Choroid plexus epithelial cell (primary cell): ENCODE measurements at regions not wholly inside any gene's neighbourhood (a gene's known extent, or its start where the extent isn't known, plus 50 kb on each side); places are given as distances from the start of the nearest gene placed in this dataset.
A peak's percentile ranks its signal among the peaks of the same experiment; 100 is the strongest.
"Not testable (repeated sequence)": the region's sequence is repeated elsewhere in the genome, so short reads cannot be mapped to it uniquely, and the experiment has no call there.

Experiments
- DNase-seq: peaks from one replicate; pipeline ENCODE4 v3.0.0-alpha.2; 2010; ENCODE audit warnings: low read depth
- H3K4me3 ChIP-seq: 2 replicates; pipeline ENCODE4 v1.5.1; 2011; ENCODE audit warnings: low read depth, mild to moderate bottlenecking, control low read depth, low read length, moderate library complexity
- CTCF ChIP-seq: conservative IDR thresholded peaks from 2 replicates; pipeline ENCODE4 v1.5.1; 2011; ENCODE audit warnings: low read depth, mild to moderate bottlenecking, control low read depth, inconsistent platforms, low read length, moderate library complexity

- H3K4me3 ChIP-seq: no peak overlapping the region
- peak; percentile 72 for DNase-seq
- no peak for TF ChIP-seq CTCF
Observed at GRCh38 chr12:127809275-127809674, 457.7 kb upstream of the TMEM132C start.

- no peak overlapping the region for H3K4me3 ChIP-seq
- peak; percentile 84 for DNase-seq
- TF ChIP-seq CTCF: peak; percentile 19
Observed at GRCh38 chr12:127810041-127810440, 456.9 kb upstream of the TMEM132C start.

GRCh38 chr12:127810459-127810858 is 456.5 kb upstream of the TMEM132C start:
- H3K4me3 ChIP-seq, DNase-seq: not testable (repeated sequence)

- H3K4me3 ChIP-seq: no peak overlapping the region
- no peak for TF ChIP-seq CTCF
- peak; percentile 33 for DNase-seq
Observed at GRCh38 chr12:127811988-127812387, 455.0 kb upstream of the TMEM132C start.

- DNase-seq: no peak
- no peak for TF ChIP-seq CTCF
- H3K4me3 ChIP-seq: no peak overlapping the region
Observed at GRCh38 chr12:127813147-127813546, 453.8 kb upstream of the TMEM132C start.

GRCh38 chr12:127819056-127819455 is 447.9 kb upstream of the TMEM132C start:
- no peak for TF ChIP-seq CTCF
- no peak overlapping the region for H3K4me3 ChIP-seq
- no peak for DNase-seq

- no peak for TF ChIP-seq CTCF
- no peak overlapping the region for H3K4me3 ChIP-seq
- no peak for DNase-seq
Observed at GRCh38 chr12:127820271-127820670, 446.7 kb upstream of the TMEM132C start.

GRCh38 chr12:127820846-127821245 is 446.1 kb upstream of the TMEM132C start:
- no peak for DNase-seq
- H3K4me3 ChIP-seq: no peak overlapping the region
- TF ChIP-seq CTCF: no peak
